M059J (cell line): ENCODE measurements at regions not wholly inside any gene's neighbourhood (a gene's known extent, or its start where the extent isn't known, plus 50 kb on each side); places are given as distances from the start of the nearest gene placed in this dataset.

Source experiments
- DNase-seq: peaks from one replicate; pipeline ENCODE4 v3.0.0-alpha.2; 2012; ENCODE audit warnings: low read depth

GRCh38 chrY:17233435-17234109, 646.4 kb downstream of the CDY2B start:
- DNase-seq, result no peak

- DNase-seq, result no peak
Observed at GRCh38 chrY:17231994-17232393, 648.0 kb downstream of the CDY2B start.

GRCh38 chrY:17223502-17223901, 656.5 kb downstream of the CDY2B start:
- no peak for DNase-seq

- DNase-seq, result no peak
Observed at GRCh38 chrY:17202395-17202794, 677.6 kb downstream of the CDY2B start.

GRCh38 chrY:17184299-17184698, 695.7 kb downstream of the CDY2B start:
- DNase-seq, result no peak

- no peak for DNase-seq
Observed at GRCh38 chrY:17166881-17167280, 713.1 kb downstream of the CDY2B start.

GRCh38 chrY:17122166-17122565, 757.9 kb downstream of the CDY2B start:
- no peak for DNase-seq

- no peak for DNase-seq
Observed at GRCh38 chrY:17085303-17085702, 794.7 kb downstream of the CDY2B start.

GRCh38 chrY:17079887-17080286, 800.1 kb downstream of the CDY2B start:
- no peak for DNase-seq

- no peak for DNase-seq
Observed at GRCh38 chrY:17067307-17067706, 812.7 kb downstream of the CDY2B start.

- no peak for DNase-seq
Observed at GRCh38 chrY:17053041-17053440, 827.0 kb downstream of the CDY2B start.

- no peak for DNase-seq
Observed at GRCh38 chrY:17050374-17050773, 829.6 kb downstream of the CDY2B start.

GRCh38 chrY:17045124-17045523, 834.9 kb downstream of the CDY2B start:
- DNase-seq, result no peak

- DNase-seq, result no peak
Observed at GRCh38 chrY:17044723-17045122, 835.3 kb downstream of the CDY2B start.

GRCh38 chrY:17044272-17044671, 835.7 kb downstream of the CDY2B start:
- DNase-seq, result peak; percentile 4

GRCh38 chrY:17038439-17038838, 841.6 kb downstream of the CDY2B start:
- DNase-seq, result no peak

- no peak for DNase-seq
Observed at GRCh38 chrY:17018126-17018525, 861.9 kb downstream of the CDY2B start.

- no peak for DNase-seq
Observed at GRCh38 chrY:16993551-16993950, 886.5 kb downstream of the CDY2B start.

GRCh38 chrY:16981776-16982175, 898.2 kb downstream of the CDY2B start:
- no peak for DNase-seq

GRCh38 chrY:16959071-16959470, 920.9 kb downstream of the CDY2B start:
- no peak for DNase-seq

- no peak for DNase-seq
Observed at GRCh38 chrY:16947221-16947620, 932.8 kb downstream of the CDY2B start.
